Breast epithelium (tissue), 3 donors: ENCODE measurements at regions not wholly inside any gene's neighbourhood (a gene's known extent, or its start where the extent isn't known, plus 50 kb on each side); places are given as distances from the start of the nearest gene placed in this dataset.

Experiments used
- CTCF ChIP-seq, 3 donors: fragments of 450-650 bp; IDR thresholded peaks; one replicate each; pipeline ENCODE4 v1.5.1; 2016 to 2017; ENCODE audit warnings: antibody characterized with exemption in 3 of 3, mild to moderate bottlenecking in 3 of 3, moderate library complexity in 3 of 3
- POLR2A ChIP-seq: fragments of 450-650 bp; IDR thresholded peaks from one replicate; pipeline ENCODE4 v1.6.1; 2016; ENCODE audit warnings: antibody characterized with exemption, mild to moderate bottlenecking, moderate library complexity
- POLR2AphosphoS5 ChIP-seq, 3 donors: sonication (generic); formaldehyde crosslinking; IDR thresholded peaks; one replicate each; pipeline ENCODE4 v1.6.1; 2017; ENCODE audit warnings: antibody characterized with exemption in 3 of 3

- TF ChIP-seq CTCF (IDR thresholded peaks at IDR 0.05): no peak
- no peak for TF ChIP-seq POLR2AphosphoS5 (IDR thresholded peaks at IDR 0.05)
- TF ChIP-seq POLR2A: no peak
Observed at GRCh38 chr16:62661435-62661834, 625.2 kb upstream of the CDH8 start.
